GM18505 (cell line): ENCODE measurements at regions not wholly inside any gene's neighbourhood (a gene's known extent, or its start where the extent isn't known, plus 50 kb on each side); places are given as distances from the start of the nearest gene placed in this dataset.

Experiments
- ATAC-seq: cut with Tn5 transposase; IDR thresholded peaks from one replicate; pipeline ENCODE4 v1.9.1; 2021; ENCODE audit not compliant: unreplicated experiment
- POLR2A ChIP-seq: IDR thresholded peaks from 4 replicates; pipeline ENCODE4 v1.6.1; 2011; ENCODE audit warnings: borderline replicate concordance; ENCODE audit not compliant: insufficient read depth, insufficient read length; ENCODE audit errors: extremely low read depth

GRCh38 chr10:121183236-121183635 lies 332.1 kb downstream of the WDR11 start:
- TF ChIP-seq POLR2A = no peak
- no peak for ATAC-seq

- no peak for ATAC-seq
- no peak for TF ChIP-seq POLR2A
These were observed 332.5 kb downstream of the WDR11 start for GRCh38 chr10:121183707-121184106.

- no peak for ATAC-seq
- TF ChIP-seq POLR2A = no peak
These were observed 334.8 kb downstream of the WDR11 start for GRCh38 chr10:121185816-121186455.

- no peak for TF ChIP-seq POLR2A
- no peak for ATAC-seq
These were observed 336.2 kb downstream of the WDR11 start for GRCh38 chr10:121187391-121187790.

GRCh38 chr10:121188005-121188404 lies 336.8 kb downstream of the WDR11 start:
- ATAC-seq = no peak
- TF ChIP-seq POLR2A = no peak

- TF ChIP-seq POLR2A = no peak
- ATAC-seq = no peak
These were observed 337.9 kb downstream of the WDR11 start for GRCh38 chr10:121189066-121189465.

- no peak for ATAC-seq
- TF ChIP-seq POLR2A = no peak
These were observed 343.7 kb downstream of the WDR11 start for GRCh38 chr10:121194696-121195523.

GRCh38 chr10:121195524-121195910 lies 344.4 kb downstream of the WDR11 start:
- TF ChIP-seq POLR2A = no peak
- ATAC-seq = no peak

GRCh38 chr10:121199081-121199480 lies 347.9 kb downstream of the WDR11 start:
- ATAC-seq = no peak
- TF ChIP-seq POLR2A = no peak

- TF ChIP-seq POLR2A = no peak
- ATAC-seq = no peak
These were observed 354.5 kb downstream of the WDR11 start for GRCh38 chr10:121205625-121206024.

- TF ChIP-seq POLR2A = no peak
- no peak for ATAC-seq
These were observed 360.3 kb downstream of the WDR11 start for GRCh38 chr10:121211446-121211845.

- ATAC-seq = no peak
- TF ChIP-seq POLR2A = no peak
These were observed 362.3 kb downstream of the WDR11 start for GRCh38 chr10:121213437-121213836.

- no peak for ATAC-seq
- no peak for TF ChIP-seq POLR2A
These were observed 365.1 kb downstream of the WDR11 start for GRCh38 chr10:121216295-121216694.

GRCh38 chr10:121216721-121217181 lies 365.6 kb downstream of the WDR11 start:
- no peak for ATAC-seq
- no peak for TF ChIP-seq POLR2A
